NCI-H187 (cell line): ENCODE measurements at regions not wholly inside any gene's neighbourhood (a gene's known extent, or its start where the extent isn't known, plus 50 kb on each side); places are given as distances from the start of the nearest gene placed in this dataset.

ENCODE experiments used
- DNase-seq, 2 experiments: peaks; one replicate each; lab custom pipeline; 2025; lab: John Stamatoyannopoulos, UW

- DNase-seq, result no peak
Measured at GRCh38 chr12:115129727-115130126, 445.8 kb upstream of the TBX3 start.

GRCh38 chr12:115121053-115121452, 437.1 kb upstream of the TBX3 start:
- no peak for DNase-seq

- DNase-seq, result no peak
Measured at GRCh38 chr12:115118177-115118724, 434.3 kb upstream of the TBX3 start.

- no peak for DNase-seq
Measured at GRCh38 chr12:115114140-115114539, 430.2 kb upstream of the TBX3 start.

GRCh38 chr12:115109863-115110262, 425.9 kb upstream of the TBX3 start:
- DNase-seq, result no peak

GRCh38 chr12:115108129-115109100, 424.4 kb upstream of the TBX3 start:
- no peak for DNase-seq

- DNase-seq, result no peak
Measured at GRCh38 chr12:115103884-115104883, 420.2 kb upstream of the TBX3 start.

GRCh38 chr12:115102450-115102849, 418.5 kb upstream of the TBX3 start:
- DNase-seq, result no peak

GRCh38 chr12:115101520-115101919, 417.5 kb upstream of the TBX3 start:
- DNase-seq, result no peak

- no peak for DNase-seq
Measured at GRCh38 chr12:115097416-115097815, 413.4 kb upstream of the TBX3 start.

GRCh38 chr12:115096588-115097397, 412.8 kb upstream of the TBX3 start:
- DNase-seq, result no peak

GRCh38 chr12:115095073-115095748, 411.2 kb upstream of the TBX3 start:
- DNase-seq, result no peak

- no peak for DNase-seq
Measured at GRCh38 chr12:115094163-115094816, 410.3 kb upstream of the TBX3 start.

- no peak for DNase-seq
Measured at GRCh38 chr12:115093261-115093660, 409.3 kb upstream of the TBX3 start.

- no peak for DNase-seq
Measured at GRCh38 chr12:115090783-115091182, 406.8 kb upstream of the TBX3 start.

GRCh38 chr12:115088995-115089841, 405.2 kb upstream of the TBX3 start:
- no peak for DNase-seq

- DNase-seq, result no peak
Measured at GRCh38 chr12:115088328-115088994, 404.5 kb upstream of the TBX3 start.

- no peak for DNase-seq
Measured at GRCh38 chr12:115085594-115085993, 401.6 kb upstream of the TBX3 start.

GRCh38 chr12:115079760-115080159, 395.8 kb upstream of the TBX3 start:
- no peak for DNase-seq
